MM.1S (cell line): ENCODE measurements at regions not wholly inside any gene's neighbourhood (a gene's known extent, or its start where the extent isn't known, plus 50 kb on each side); places are given as distances from the start of the nearest gene placed in this dataset.
"Not testable (repeated sequence)": the region's sequence is repeated elsewhere in the genome, so short reads cannot be mapped to it uniquely, and the experiment has no call there.

Source experiments
- DNase-seq: peaks from one replicate; pipeline ENCODE4 v3.0.0-alpha.2; 2015
- H2AFZ ChIP-seq: fragments of 300-600 bp; sonication (generic); 2 replicates; pipeline ENCODE4 v1.6.0; 2016; ENCODE audit warnings: antibody characterized with exemption, low read length
- H3F3A ChIP-seq: fragments of 300-600 bp; sonication (generic); 2 replicates; pipeline ENCODE4 v1.6.1; 2016; ENCODE audit warnings: mild to moderate bottlenecking, antibody characterized with exemption, low read length, moderate library complexity, mixed read lengths; ENCODE audit not compliant: insufficient read depth
- H3K27ac ChIP-seq: fragments of 300-600 bp; sonication (generic); 2 replicates; pipeline ENCODE4 v1.5.1; 2016; ENCODE audit warnings: mild to moderate bottlenecking, low read length
- H3K27me3 ChIP-seq: fragments of 300-600 bp; sonication (generic); replicated peaks from 2 replicates; pipeline ENCODE4 v1.6.0; 2016; ENCODE audit warnings: low read length; ENCODE audit not compliant: insufficient read depth
- H3K36me3 ChIP-seq: fragments of 300-600 bp; sonication (generic); replicated peaks from 2 replicates; pipeline ENCODE4 v1.6.1; 2016; ENCODE audit warnings: mild to moderate bottlenecking, low read length, mixed read lengths; ENCODE audit not compliant: insufficient read depth
- H3K4me1 ChIP-seq: fragments of 300-600 bp; sonication (generic); 2 replicates; pipeline ENCODE4 v1.6.1; 2016; ENCODE audit warnings: low read length, mixed read lengths
- H3K4me2 ChIP-seq: fragments of 300-600 bp; sonication (generic); 2 replicates; pipeline ENCODE4 v1.6.0; 2016; ENCODE audit warnings: low read depth, low read length
- H3K4me3 ChIP-seq: fragments of 300-600 bp; sonication (generic); 2 replicates; pipeline ENCODE4 v1.5.1; 2016; ENCODE audit warnings: low read length, mixed read lengths
- H3K79me2 ChIP-seq: fragments of 300-600 bp; sonication (generic); 2 replicates; pipeline ENCODE4 v1.6.1; 2016; ENCODE audit warnings: mixed run types, low read length, mixed read lengths
- H3K9ac ChIP-seq: fragments of 300-600 bp; sonication (generic); 2 replicates; pipeline ENCODE4 v1.6.1; 2016; ENCODE audit warnings: low read length, mixed read lengths
- H3K9me2 ChIP-seq: fragments of 300-600 bp; sonication (generic); replicated peaks from 2 replicates; pipeline ENCODE4 v1.6.1; 2016; ENCODE audit warnings: mild to moderate bottlenecking, low read length, mixed read lengths; ENCODE audit not compliant: insufficient read depth
- H3K9me3 ChIP-seq: fragments of 300-600 bp; sonication (generic); replicated peaks from 2 replicates; pipeline ENCODE4 v1.6.1; 2016; ENCODE audit warnings: mild to moderate bottlenecking, low read length, mixed read lengths; ENCODE audit not compliant: insufficient read depth
- H4K20me1 ChIP-seq: fragments of 300-600 bp; sonication (generic); 2 replicates; pipeline ENCODE4 v1.6.1; 2016; ENCODE audit warnings: mild to moderate bottlenecking, low read length, moderate library complexity, mixed read lengths; ENCODE audit not compliant: insufficient read depth
- CTCF ChIP-seq: fragments of 300-600 bp; sonication (generic); IDR thresholded peaks from 2 replicates; pipeline ENCODE4 v1.5.1; 2016; ENCODE audit warnings: antibody characterized with exemption, low read length, mixed read lengths
- EZH2 ChIP-seq: fragments of 300-600 bp; sonication (generic); optimal IDR thresholded peaks from 2 replicates; pipeline ENCODE3; 2017; ENCODE audit warnings: low read depth, mild to moderate bottlenecking, antibody characterized with exemption, low read length, mixed read lengths
- EZH2phosphoT487 ChIP-seq: fragments of 300-600 bp; sonication (generic); IDR thresholded peaks from 2 replicates; pipeline ENCODE4 v1.6.1; 2018; ENCODE audit warnings: antibody characterized with exemption, low read length

- no peaks in the 10 kb centered on the region for H3F3A ChIP-seq
- H3K4me3 ChIP-seq: no peak overlapping the region
- no peak for DNase-seq
- H4K20me1 ChIP-seq: no peaks in the 10 kb centered on the region
- H3K9me3 ChIP-seq: no peaks in the 10 kb centered on the region
- no peaks in the 10 kb centered on the region for H3K27me3 ChIP-seq
- H3K27ac ChIP-seq: no peak overlapping the region
- no peak overlapping the region for H3K4me2 ChIP-seq
- no peak overlapping the region for H3K9ac ChIP-seq
- H2AFZ ChIP-seq: no peak overlapping the region
- no peaks in the 10 kb centered on the region for H3K36me3 ChIP-seq
- no peaks in the 10 kb centered on the region for H3K79me2 ChIP-seq
- no peaks in the 10 kb centered on the region for H3K4me1 ChIP-seq
- no peak for TF ChIP-seq EZH2phosphoT487
- TF ChIP-seq EZH2: no peak
- no peaks in the 10 kb centered on the region for H3K9me2 ChIP-seq
Observed at GRCh38 chr13:79847882-79848592, 367.1 kb downstream of the NDFIP2 start.

- H3K27me3 ChIP-seq: no peaks in the 10 kb centered on the region
- no peak overlapping the region for H2AFZ ChIP-seq
- H3K9me3 ChIP-seq: no peaks in the 10 kb centered on the region
- H3K4me1 ChIP-seq: no peaks in the 10 kb centered on the region
- no peaks in the 10 kb centered on the region for H4K20me1 ChIP-seq
- no peaks in the 10 kb centered on the region for H3F3A ChIP-seq
- no peak overlapping the region for H3K4me2 ChIP-seq
- no peaks in the 10 kb centered on the region for H3K79me2 ChIP-seq
- no peak overlapping the region for H3K27ac ChIP-seq
- DNase-seq: no peak
- H3K4me3 ChIP-seq: no peak overlapping the region
- no peak overlapping the region for H3K9ac ChIP-seq
- no peaks in the 10 kb centered on the region for H3K9me2 ChIP-seq
- TF ChIP-seq CTCF: no peak
- no peak for TF ChIP-seq EZH2phosphoT487
- TF ChIP-seq EZH2: no peak
- H3K36me3 ChIP-seq: no peaks in the 10 kb centered on the region
Observed at GRCh38 chr13:79846386-79846785, 365.4 kb downstream of the NDFIP2 start.

- no peaks in the 10 kb centered on the region for H3K36me3 ChIP-seq
- H3K79me2 ChIP-seq: no peaks in the 10 kb centered on the region
- no peak overlapping the region for H3K9ac ChIP-seq
- no peak for TF ChIP-seq EZH2
- no peak for TF ChIP-seq EZH2phosphoT487
- no peak for TF ChIP-seq CTCF
- no peaks in the 10 kb centered on the region for H3F3A ChIP-seq
- H3K27me3 ChIP-seq: no peaks in the 10 kb centered on the region
- no peaks in the 10 kb centered on the region for H3K9me3 ChIP-seq
- DNase-seq: no peak
- H3K4me1 ChIP-seq: no peaks in the 10 kb centered on the region
- no peaks in the 10 kb centered on the region for H3K9me2 ChIP-seq
- H3K4me3 ChIP-seq: no peak overlapping the region
- H2AFZ ChIP-seq: no peak overlapping the region
- no peak overlapping the region for H3K27ac ChIP-seq
- H4K20me1 ChIP-seq: no peaks in the 10 kb centered on the region
- no peak overlapping the region for H3K4me2 ChIP-seq
Observed at GRCh38 chr13:79837741-79838450, 356.9 kb downstream of the NDFIP2 start.

GRCh38 chr13:79836121-79836520, 355.2 kb downstream of the NDFIP2 start:
- not testable (repeated sequence) for H3K36me3 ChIP-seq, DNase-seq, H2AFZ ChIP-seq, H3F3A ChIP-seq, H3K9me2 ChIP-seq, H3K27ac ChIP-seq, H3K9ac ChIP-seq, H4K20me1 ChIP-seq, H3K4me1 ChIP-seq, H3K9me3 ChIP-seq, H3K27me3 ChIP-seq, H3K79me2 ChIP-seq, H3K4me3 ChIP-seq, H3K4me2 ChIP-seq
